WTC11 (cell line): ENCODE measurements at regions not wholly inside any gene's neighbourhood (a gene's known extent, or its start where the extent isn't known, plus 50 kb on each side); places are given as distances from the start of the nearest gene placed in this dataset.
"Not testable (repeated sequence)": the region's sequence is repeated elsewhere in the genome, so short reads cannot be mapped to it uniquely, and the experiment has no call there.

Source experiments
- GABPB1 ChIP-seq: sonication (generic); formaldehyde crosslinking; IDR thresholded peaks from 2 replicates; pipeline ENCODE4 v1.8.1; 2023; ENCODE audit warnings: mild to moderate bottlenecking, missing genetic modification reagents
- MXD4 ChIP-seq: fragments of 250-450 bp; sonication (Bioruptor Pico); IDR thresholded peaks from 2 replicates; pipeline ENCODE4 v1.8.0; 2021; ENCODE audit warnings: mild to moderate bottlenecking, moderate library complexity, borderline replicate concordance
- MYBL2 ChIP-seq: sonication (generic); formaldehyde crosslinking; IDR thresholded peaks from 2 replicates; pipeline ENCODE4 v1.8.1; 2023; ENCODE audit warnings: mild to moderate bottlenecking, moderate library complexity, missing genetic modification reagents
- RELA ChIP-seq: sonication (generic); formaldehyde crosslinking; IDR thresholded peaks from 2 replicates; pipeline ENCODE4 v1.8.1; 2022; ENCODE audit warnings: missing genetic modification reagents, mild to moderate bottlenecking, borderline replicate concordance
- SMAD4 ChIP-seq: sonication (generic); formaldehyde crosslinking; IDR thresholded peaks from 2 replicates; pipeline ENCODE4 v1.8.0; 2022; ENCODE audit warnings: mild to moderate bottlenecking, missing genetic modification reagents
- ZBTB21 ChIP-seq: sonication (generic); formaldehyde crosslinking; IDR thresholded peaks from 2 replicates; pipeline ENCODE4 v1.8.1; 2023; ENCODE audit warnings: mild to moderate bottlenecking, missing genetic modification reagents, borderline replicate concordance
- ZNF138 ChIP-seq: sonication (generic); formaldehyde crosslinking; conservative IDR thresholded peaks from 2 replicates; pipeline ENCODE4 v1.8.1; 2022; ENCODE audit warnings: mild to moderate bottlenecking, moderate library complexity, missing genetic modification reagents
- TF ChIP-seq, protein P1 (sequence below): sonication (generic); formaldehyde crosslinking; IDR thresholded peaks from 2 replicates; pipeline ENCODE4 v1.8.0; 2022; ENCODE audit warnings: mild to moderate bottlenecking, missing genetic modification reagents
- TF ChIP-seq, protein P2 (sequence below): fragments of 200-600 bp; IDR thresholded peaks from 2 replicates; pipeline ENCODE4 v1.8.0; 2022; ENCODE audit warnings: antibody characterized with exemption
- TF ChIP-seq, protein P3 (sequence below): sonication (generic); formaldehyde crosslinking; IDR thresholded peaks from 2 replicates; pipeline ENCODE4 v1.8.1; 2022; ENCODE audit warnings: mild to moderate bottlenecking, moderate library complexity, missing genetic modification reagents
- TF ChIP-seq, protein P4 (sequence below): sonication (generic); formaldehyde crosslinking; IDR thresholded peaks from 2 replicates; pipeline ENCODE4 v1.8.0; 2022; ENCODE audit warnings: missing genetic modification reagents
- TF ChIP-seq, protein P5 (sequence below): sonication (generic); formaldehyde crosslinking; conservative IDR thresholded peaks from 2 replicates; pipeline ENCODE4 v1.8.1; 2022; ENCODE audit warnings: mild to moderate bottlenecking, missing genetic modification reagents
- TF ChIP-seq, protein P6 (sequence below): sonication (generic); formaldehyde crosslinking; IDR thresholded peaks from 2 replicates; pipeline ENCODE4 v1.8.0; 2022; ENCODE audit warnings: mild to moderate bottlenecking, missing genetic modification reagents

DNA sequence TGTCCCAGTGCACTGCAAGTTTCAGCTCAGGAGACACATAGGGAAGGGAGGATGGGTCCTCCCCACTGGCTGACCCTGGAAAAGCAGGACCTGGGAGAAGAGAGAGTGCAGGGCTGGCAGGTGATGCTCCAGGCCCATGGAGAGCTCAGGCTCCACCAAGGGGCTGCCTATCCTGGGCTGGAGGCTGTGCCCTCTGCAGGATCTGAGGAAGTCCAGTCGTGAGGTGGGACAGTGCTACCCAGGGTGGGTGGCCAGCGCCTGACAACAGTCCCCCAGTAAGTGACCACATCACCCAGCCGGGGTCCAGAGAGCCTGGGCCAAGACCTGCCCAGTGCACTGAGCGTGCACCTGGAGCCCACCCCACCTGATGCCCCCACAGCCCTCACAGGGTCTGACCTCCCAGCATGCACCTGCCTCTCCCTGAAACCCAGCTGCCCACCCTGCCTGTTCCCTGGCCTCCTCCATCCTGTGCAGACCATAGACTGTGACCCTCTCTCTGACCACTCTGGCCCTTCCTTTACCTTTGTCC lies 626.1 kb upstream of the DEFB115 start:
- TF ChIP-seq ZBTB21 (CRISPR knock-in tag); SMAD4 (CRISPR knock-in tag); ZNF138; RELA (CRISPR knock-in tag); MYBL2 (CRISPR knock-in tag); MXD4 (CRISPR knock-in tag); GABPB1 (CRISPR knock-in tag): not testable (repeated sequence)
- TF ChIP-seq, protein P1, sequence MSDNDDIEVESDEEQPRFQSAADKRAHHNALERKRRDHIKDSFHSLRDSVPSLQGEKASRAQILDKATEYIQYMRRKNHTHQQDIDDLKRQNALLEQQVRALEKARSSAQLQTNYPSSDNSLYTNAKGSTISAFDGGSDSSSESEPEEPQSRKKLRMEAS = not testable (repeated sequence)
- TF ChIP-seq, protein P2, sequence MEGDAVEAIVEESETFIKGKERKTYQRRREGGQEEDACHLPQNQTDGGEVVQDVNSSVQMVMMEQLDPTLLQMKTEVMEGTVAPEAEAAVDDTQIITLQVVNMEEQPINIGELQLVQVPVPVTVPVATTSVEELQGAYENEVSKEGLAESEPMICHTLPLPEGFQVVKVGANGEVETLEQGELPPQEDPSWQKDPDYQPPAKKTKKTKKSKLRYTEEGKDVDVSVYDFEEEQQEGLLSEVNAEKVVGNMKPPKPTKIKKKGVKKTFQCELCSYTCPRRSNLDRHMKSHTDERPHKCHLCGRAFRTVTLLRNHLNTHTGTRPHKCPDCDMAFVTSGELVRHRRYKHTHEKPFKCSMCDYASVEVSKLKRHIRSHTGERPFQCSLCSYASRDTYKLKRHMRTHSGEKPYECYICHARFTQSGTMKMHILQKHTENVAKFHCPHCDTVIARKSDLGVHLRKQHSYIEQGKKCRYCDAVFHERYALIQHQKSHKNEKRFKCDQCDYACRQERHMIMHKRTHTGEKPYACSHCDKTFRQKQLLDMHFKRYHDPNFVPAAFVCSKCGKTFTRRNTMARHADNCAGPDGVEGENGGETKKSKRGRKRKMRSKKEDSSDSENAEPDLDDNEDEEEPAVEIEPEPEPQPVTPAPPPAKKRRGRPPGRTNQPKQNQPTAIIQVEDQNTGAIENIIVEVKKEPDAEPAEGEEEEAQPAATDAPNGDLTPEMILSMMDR = not testable (repeated sequence)
- TF ChIP-seq, protein P3, sequence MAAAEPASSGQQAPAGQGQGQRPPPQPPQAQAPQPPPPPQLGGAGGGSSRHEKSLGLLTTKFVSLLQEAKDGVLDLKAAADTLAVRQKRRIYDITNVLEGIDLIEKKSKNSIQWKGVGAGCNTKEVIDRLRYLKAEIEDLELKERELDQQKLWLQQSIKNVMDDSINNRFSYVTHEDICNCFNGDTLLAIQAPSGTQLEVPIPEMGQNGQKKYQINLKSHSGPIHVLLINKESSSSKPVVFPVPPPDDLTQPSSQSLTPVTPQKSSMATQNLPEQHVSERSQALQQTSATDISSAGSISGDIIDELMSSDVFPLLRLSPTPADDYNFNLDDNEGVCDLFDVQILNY (CRISPR knock-in tag) = not testable (repeated sequence)
- TF ChIP-seq, protein P4, sequence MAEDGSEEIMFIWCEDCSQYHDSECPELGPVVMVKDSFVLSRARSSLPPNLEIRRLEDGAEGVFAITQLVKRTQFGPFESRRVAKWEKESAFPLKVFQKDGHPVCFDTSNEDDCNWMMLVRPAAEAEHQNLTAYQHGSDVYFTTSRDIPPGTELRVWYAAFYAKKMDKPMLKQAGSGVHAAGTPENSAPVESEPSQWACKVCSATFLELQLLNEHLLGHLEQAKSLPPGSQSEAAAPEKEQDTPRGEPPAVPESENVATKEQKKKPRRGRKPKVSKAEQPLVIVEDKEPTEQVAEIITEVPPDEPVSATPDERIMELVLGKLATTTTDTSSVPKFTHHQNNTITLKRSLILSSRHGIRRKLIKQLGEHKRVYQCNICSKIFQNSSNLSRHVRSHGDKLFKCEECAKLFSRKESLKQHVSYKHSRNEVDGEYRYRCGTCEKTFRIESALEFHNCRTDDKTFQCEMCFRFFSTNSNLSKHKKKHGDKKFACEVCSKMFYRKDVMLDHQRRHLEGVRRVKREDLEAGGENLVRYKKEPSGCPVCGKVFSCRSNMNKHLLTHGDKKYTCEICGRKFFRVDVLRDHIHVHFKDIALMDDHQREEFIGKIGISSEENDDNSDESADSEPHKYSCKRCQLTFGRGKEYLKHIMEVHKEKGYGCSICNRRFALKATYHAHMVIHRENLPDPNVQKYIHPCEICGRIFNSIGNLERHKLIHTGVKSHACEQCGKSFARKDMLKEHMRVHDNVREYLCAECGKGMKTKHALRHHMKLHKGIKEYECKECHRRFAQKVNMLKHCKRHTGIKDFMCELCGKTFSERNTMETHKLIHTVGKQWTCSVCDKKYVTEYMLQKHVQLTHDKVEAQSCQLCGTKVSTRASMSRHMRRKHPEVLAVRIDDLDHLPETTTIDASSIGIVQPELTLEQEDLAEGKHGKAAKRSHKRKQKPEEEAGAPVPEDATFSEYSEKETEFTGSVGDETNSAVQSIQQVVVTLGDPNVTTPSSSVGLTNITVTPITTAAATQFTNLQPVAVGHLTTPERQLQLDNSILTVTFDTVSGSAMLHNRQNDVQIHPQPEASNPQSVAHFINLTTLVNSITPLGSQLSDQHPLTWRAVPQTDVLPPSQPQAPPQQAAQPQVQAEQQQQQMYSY (CRISPR knock-in tag) = not testable (repeated sequence)
- TF ChIP-seq, protein P5, sequence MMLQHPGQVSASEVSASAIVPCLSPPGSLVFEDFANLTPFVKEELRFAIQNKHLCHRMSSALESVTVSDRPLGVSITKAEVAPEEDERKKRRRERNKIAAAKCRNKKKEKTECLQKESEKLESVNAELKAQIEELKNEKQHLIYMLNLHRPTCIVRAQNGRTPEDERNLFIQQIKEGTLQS (CRISPR knock-in tag) = not testable (repeated sequence)
- TF ChIP-seq, protein P6, sequence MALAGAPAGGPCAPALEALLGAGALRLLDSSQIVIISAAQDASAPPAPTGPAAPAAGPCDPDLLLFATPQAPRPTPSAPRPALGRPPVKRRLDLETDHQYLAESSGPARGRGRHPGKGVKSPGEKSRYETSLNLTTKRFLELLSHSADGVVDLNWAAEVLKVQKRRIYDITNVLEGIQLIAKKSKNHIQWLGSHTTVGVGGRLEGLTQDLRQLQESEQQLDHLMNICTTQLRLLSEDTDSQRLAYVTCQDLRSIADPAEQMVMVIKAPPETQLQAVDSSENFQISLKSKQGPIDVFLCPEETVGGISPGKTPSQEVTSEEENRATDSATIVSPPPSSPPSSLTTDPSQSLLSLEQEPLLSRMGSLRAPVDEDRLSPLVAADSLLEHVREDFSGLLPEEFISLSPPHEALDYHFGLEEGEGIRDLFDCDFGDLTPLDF (CRISPR knock-in tag) = not testable (repeated sequence)
